ENCODE measurements at regions not wholly inside any gene's neighbourhood (a gene's known extent, or its start where the extent isn't known, plus 50 kb on each side); places are given as distances from the start of the nearest gene placed in this dataset.
A peak's percentile ranks its signal among the peaks of the same experiment; 100 is the strongest.

GRCh38 chr4:124839786-124840390, 127.4 kb upstream of the ANKRD50 start:
- peaks cover 0 to 5% (median 0%) of the 10 kb centered on the region in 4 experiments; a peak in 1 of 8 replicates for H3K36me3 ChIP-seq (ENCODE audit: control insufficient read depth in 2 of 4, insufficient read depth in 4 of 4, low read length in 3 of 4)
- H3K79me2 ChIP-seq (ENCODE audit: control insufficient read depth in 1 of 2, insufficient read depth in 2 of 2, low read length in 2 of 2), result no peaks in the 10 kb centered on the region
- no peak overlapping the region for H3K4me2 ChIP-seq (ENCODE audit: insufficient read depth in 1 of 2, low read depth in 2 of 2, low read length in 2 of 2)
- no peak overlapping the region for H2BK5ac ChIP-seq (ENCODE audit: low read depth, low read length)
- H4K91ac ChIP-seq (replicated peaks; ENCODE audit: insufficient read length, low read length), result no peak overlapping the region
- no peak overlapping the region for H3K27ac ChIP-seq (ENCODE audit: low read depth, low read length)
- no peaks in the 10 kb centered on the region for H3K23me2 ChIP-seq (ENCODE audit: low read depth, low read length)
- no peak overlapping the region for H3K4me3 ChIP-seq (ENCODE audit: extremely low read depth in 1 of 4, insufficient read depth in 2 of 4, low read depth in 3 of 4, low read length in 4 of 4)
- no peak overlapping the region for H3K23ac ChIP-seq (ENCODE audit: insufficient read length)
- no peak overlapping the region for H3K9ac ChIP-seq (replicated peaks in 1 of 4; ENCODE audit: extremely low read depth in 1 of 4, low read depth in 3 of 4, low read length in 3 of 4)
- ChIA-PET POLR2A (ENCODE audit: partially characterized antibody) (no interaction called here), CTCF (ENCODE audit: partially characterized antibody) (no interaction called here)
- no peaks in the 10 kb centered on the region for H4K20me1 ChIP-seq (replicated peaks in 1 of 2; ENCODE audit: control insufficient read depth in 1 of 2, insufficient read depth in 2 of 2, low read length in 2 of 2)
- WGBS, 2 experiments (ENCODE audit: extremely low coverage in 1 of 2, insufficient coverage in 1 of 2, insufficient read length in 1 of 2, insufficient replicate concordance in 2 of 2, low coverage in 1 of 2, low lambda C conversion rate in 2 of 2, missing lambda C conversion rate in 1 of 2), result 95% methylated on average over 3 of the region's 3 CpGs; no CpG with 5 or more reads in 1 of the 2 experiments
- H2AK5ac ChIP-seq (ENCODE audit: low read depth, low read length), result no peak overlapping the region
- H3K18ac ChIP-seq (ENCODE audit: extremely low read depth, low read length), result no peak overlapping the region
- H2BK20ac ChIP-seq (ENCODE audit: low read length), result no peak overlapping the region
- no peaks in the 10 kb centered on the region for H3K79me1 ChIP-seq (ENCODE audit: low read depth, low read length)
- H3K56ac ChIP-seq (replicated peaks; ENCODE audit: insufficient read length, low read depth, low read length), result no peak overlapping the region
- peaks cover 26 to 29% of the 10 kb centered on the region in 2 experiments for H3K9me3 ChIP-seq (ENCODE audit: insufficient read depth in 2 of 2, low read depth in 1 of 2, low read length in 1 of 2)
- FAIRE-seq, result no peak
- no peak overlapping the region for H2BK12ac ChIP-seq (ENCODE audit: low read depth, low read length)
- no peak overlapping the region for H2BK120ac ChIP-seq (replicated peaks; ENCODE audit: low read depth, low read length)
- no peak overlapping the region for H2BK15ac ChIP-seq (ENCODE audit: low read length)
- H3K14ac ChIP-seq (ENCODE audit: insufficient read length), result no peak overlapping the region
- H2AFZ ChIP-seq (ENCODE audit: low read length), result no peak overlapping the region
- H4K5ac ChIP-seq (ENCODE audit: insufficient read length, low read depth, low read length), result no peak overlapping the region
- H3K27me3 ChIP-seq (replicated peaks in 1 of 4; ENCODE audit: control insufficient read depth in 3 of 4, extremely low read depth in 1 of 4, insufficient read depth in 3 of 4, low read length in 3 of 4), result no peaks in the 10 kb centered on the region
- H3K4me1 ChIP-seq (replicated peaks in 1 of 4; ENCODE audit: control insufficient read depth in 3 of 4, insufficient read depth in 4 of 4, low read length in 3 of 4), result no peaks in the 10 kb centered on the region
- H4K8ac ChIP-seq (ENCODE audit: extremely low read depth, insufficient read depth, low read length), result no peak overlapping the region
- DNase-seq (ENCODE audit: low read depth in 1 of 2, low spot score in 2 of 2), result no peak
- no peak overlapping the region for H3K4ac ChIP-seq (replicated peaks; ENCODE audit: insufficient read length, low read depth, low read length)
- 0 out of 2 replicates have a peak, but pooled peaks have one; percentile 95 for TF ChIP-seq CBX5 (IDR thresholded peaks at IDR 0.05; ENCODE audit: low read depth, low read length)

Data from H1 (cell line).